ENCODE measurements at regions not wholly inside any gene's neighbourhood (a gene's known extent, or its start where the extent isn't known, plus 50 kb on each side); places are given as distances from the start of the nearest gene placed in this dataset.

GRCh38 chr2:133945089-133945488 lies 308.8 kb upstream of the MGAT5 start:
- H3K27ac ChIP-seq (ENCODE audit: low read depth, low read length, poor library complexity, severe bottlenecking), result no peak overlapping the region
- TF ChIP-seq, protein P1, sequence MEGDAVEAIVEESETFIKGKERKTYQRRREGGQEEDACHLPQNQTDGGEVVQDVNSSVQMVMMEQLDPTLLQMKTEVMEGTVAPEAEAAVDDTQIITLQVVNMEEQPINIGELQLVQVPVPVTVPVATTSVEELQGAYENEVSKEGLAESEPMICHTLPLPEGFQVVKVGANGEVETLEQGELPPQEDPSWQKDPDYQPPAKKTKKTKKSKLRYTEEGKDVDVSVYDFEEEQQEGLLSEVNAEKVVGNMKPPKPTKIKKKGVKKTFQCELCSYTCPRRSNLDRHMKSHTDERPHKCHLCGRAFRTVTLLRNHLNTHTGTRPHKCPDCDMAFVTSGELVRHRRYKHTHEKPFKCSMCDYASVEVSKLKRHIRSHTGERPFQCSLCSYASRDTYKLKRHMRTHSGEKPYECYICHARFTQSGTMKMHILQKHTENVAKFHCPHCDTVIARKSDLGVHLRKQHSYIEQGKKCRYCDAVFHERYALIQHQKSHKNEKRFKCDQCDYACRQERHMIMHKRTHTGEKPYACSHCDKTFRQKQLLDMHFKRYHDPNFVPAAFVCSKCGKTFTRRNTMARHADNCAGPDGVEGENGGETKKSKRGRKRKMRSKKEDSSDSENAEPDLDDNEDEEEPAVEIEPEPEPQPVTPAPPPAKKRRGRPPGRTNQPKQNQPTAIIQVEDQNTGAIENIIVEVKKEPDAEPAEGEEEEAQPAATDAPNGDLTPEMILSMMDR (IDR thresholded peaks at IDR 0.05; ENCODE audit: low read length), result no peak
- TF ChIP-seq EZH2 (IDR thresholded peaks at IDR 0.05; ENCODE audit: borderline replicate concordance, low read length), result no peak
- no peak overlapping the region for H3K4me2 ChIP-seq (ENCODE audit: low read length)

DNA sequence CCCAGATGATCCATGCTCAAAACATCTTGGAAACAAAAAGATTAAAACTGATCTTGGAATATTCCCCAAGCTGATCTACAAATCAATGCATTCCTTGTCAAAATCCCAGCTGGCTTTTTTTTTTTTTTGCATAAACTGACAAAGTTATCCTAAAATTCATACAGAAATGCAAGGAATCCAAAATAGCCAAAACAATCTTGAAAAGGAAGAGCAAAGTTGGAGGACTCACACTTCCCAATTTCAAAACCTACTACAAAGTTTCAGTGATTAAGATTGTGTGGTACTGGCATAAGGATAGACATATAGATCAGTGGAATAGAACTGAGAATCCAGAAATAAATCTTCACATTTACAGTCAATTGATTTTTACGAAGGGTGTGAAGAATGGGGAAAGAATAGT lies 306.8 kb upstream of the MGAT5 start:
- Histone ChIP-seq H3K4me2 (ENCODE audit: low read length) (no peak overlapping the region), H3K36me3 (ENCODE audit: insufficient read depth, low read length) (no peaks in the 10 kb centered on the region), H3K9me3 (ENCODE audit: low read length) (no peaks in the 10 kb centered on the region), H4K20me1 (ENCODE audit: insufficient read depth, low read length) (no peaks in the 10 kb centered on the region), H3K4me1 (ENCODE audit: insufficient read depth, low read length, severe bottlenecking) (no peaks in the 10 kb centered on the region), H3F3A (ENCODE audit: insufficient read depth, low read length) (no peaks in the 10 kb centered on the region), H3K4me3 (ENCODE audit: low read depth, low read length, poor library complexity, severe bottlenecking) (no peak overlapping the region), H3K9ac (ENCODE audit: low read length) (no peak overlapping the region), H3K79me2 (ENCODE audit: insufficient read depth, low read length) (no peaks in the 10 kb centered on the region), H2AFZ (ENCODE audit: low read length) (no peak overlapping the region), H3K9me2 (ENCODE audit: low read depth, low read length) (no peaks in the 10 kb centered on the region), H3K27ac (ENCODE audit: low read depth, low read length, poor library complexity, severe bottlenecking) (no peak overlapping the region), H3K27me3 (ENCODE audit: insufficient read depth, low read length) (no peaks in the 10 kb centered on the region)
- TF ChIP-seq, protein P1 (IDR thresholded peaks at IDR 0.05; ENCODE audit: low read length), result no peak
- no peak for TF ChIP-seq EZH2 (IDR thresholded peaks at IDR 0.05; ENCODE audit: borderline replicate concordance, low read length)

More at GRCh38 chr2:133945089-133945488, 308.8 kb upstream of the MGAT5 start:
- no peak overlapping the region for H3K4me3 ChIP-seq (ENCODE audit: low read depth, low read length, poor library complexity, severe bottlenecking)
- no peaks in the 10 kb centered on the region for H3K36me3 ChIP-seq (ENCODE audit: insufficient read depth, low read length)
- H3K4me1 ChIP-seq (ENCODE audit: insufficient read depth, low read length, severe bottlenecking), result no peaks in the 10 kb centered on the region
- H3K9me3 ChIP-seq (ENCODE audit: low read length), result no peaks in the 10 kb centered on the region
- H3F3A ChIP-seq (ENCODE audit: insufficient read depth, low read length), result no peaks in the 10 kb centered on the region
- no peak overlapping the region for H3K9ac ChIP-seq (ENCODE audit: low read length)
- H4K20me1 ChIP-seq (ENCODE audit: insufficient read depth, low read length), result no peaks in the 10 kb centered on the region
- H3K9me2 ChIP-seq (ENCODE audit: low read depth, low read length), result no peaks in the 10 kb centered on the region
- H3K79me2 ChIP-seq (ENCODE audit: insufficient read depth, low read length), result no peaks in the 10 kb centered on the region
- H3K27me3 ChIP-seq (ENCODE audit: insufficient read depth, low read length), result no peaks in the 10 kb centered on the region
- no peak overlapping the region for H2AFZ ChIP-seq (ENCODE audit: low read length)

- Histone ChIP-seq H3K27ac (ENCODE audit: low read depth, low read length, poor library complexity, severe bottlenecking) (no peak overlapping the region), H3K9ac (ENCODE audit: low read length) (no peak overlapping the region), H3K4me3 (ENCODE audit: low read depth, low read length, poor library complexity, severe bottlenecking) (no peak overlapping the region), H3K9me2 (ENCODE audit: low read depth, low read length) (no peaks in the 10 kb centered on the region), H3K4me1 (ENCODE audit: insufficient read depth, low read length, severe bottlenecking) (peaks cover 11% of the 10 kb centered on the region), H3K27me3 (ENCODE audit: insufficient read depth, low read length) (no peaks in the 10 kb centered on the region), H3K4me2 (ENCODE audit: low read length) (no peak overlapping the region), H4K20me1 (ENCODE audit: insufficient read depth, low read length) (no peaks in the 10 kb centered on the region), H2AFZ (ENCODE audit: low read length) (no peak overlapping the region), H3K36me3 (ENCODE audit: insufficient read depth, low read length) (no peaks in the 10 kb centered on the region), H3K9me3 (ENCODE audit: low read length) (no peaks in the 10 kb centered on the region), H3K79me2 (ENCODE audit: insufficient read depth, low read length) (no peaks in the 10 kb centered on the region), H3F3A (ENCODE audit: insufficient read depth, low read length) (no peaks in the 10 kb centered on the region)
- TF ChIP-seq, protein P1 (IDR thresholded peaks at IDR 0.05; ENCODE audit: low read length), result no peak
- no peak for TF ChIP-seq EZH2 (IDR thresholded peaks at IDR 0.05; ENCODE audit: borderline replicate concordance, low read length)
Observed at GRCh38 chr2:133948610-133949290, 305.1 kb upstream of the MGAT5 start.
